Right lobe of liver (tissue), 4 donors: ENCODE measurements at regions not wholly inside any gene's neighbourhood (a gene's known extent, or its start where the extent isn't known, plus 50 kb on each side); places are given as distances from the start of the nearest gene placed in this dataset.

Experiments used
- CTCF ChIP-seq, 4 donors: fragments of 200-600 bp in 3 of 4; fragments of 450-650 bp in 1 of 4; IDR thresholded peaks; one replicate each; pipeline versions ENCODE4 v1.5.1 to v1.8.0; 2016 to 2022; ENCODE audit warnings: antibody characterized with exemption in 4 of 4, mild to moderate bottlenecking in 2 of 4
- POLR2A ChIP-seq: fragments of 450-650 bp; IDR thresholded peaks from one replicate; pipeline ENCODE4 v1.6.1; 2017; ENCODE audit warnings: antibody characterized with exemption, mild to moderate bottlenecking
- donor health status: DM: no; HTN: no; CAD: no.
- donor health status: DM: no; HTN: no; CAD: no.
- donor health status: DM: no; HTN: yes; CAD: no.

GRCh38 chr13:85367887-85368286, 431.3 kb downstream of the SLITRK6 start:
- TF ChIP-seq CTCF (IDR thresholded peaks at IDR 0.05): no peak
- no peak for TF ChIP-seq POLR2A
